ENCODE measurements at regions not wholly inside any gene's neighbourhood (a gene's known extent, or its start where the extent isn't known, plus 50 kb on each side); places are given as distances from the start of the nearest gene placed in this dataset.
A peak's percentile ranks its signal among the peaks of the same experiment; 100 is the strongest.

- Histone ChIP-seq H3K79me1 (replicated peaks; ENCODE audit: low read length, poor library complexity, severe bottlenecking) (no peaks in the 10 kb centered on the region), H3K4me2 (ENCODE audit: low read length, poor library complexity, severe bottlenecking) (no peak overlapping the region), H4K8ac (ENCODE audit: low read length) (no peak overlapping the region), H2AFZ (ENCODE audit: low read depth, low read length) (no peak overlapping the region), H2BK15ac (ENCODE audit: low read depth, poor library complexity, severe bottlenecking) (no peak overlapping the region), H2BK5ac (ENCODE audit: low read depth, low read length, poor library complexity, severe bottlenecking) (no peak overlapping the region), H3K4me3 (ENCODE audit: insufficient read depth in 1 of 2, low read depth in 1 of 2, low read length in 2 of 2) (no peak overlapping the region), H3K18ac (ENCODE audit: low read depth in 1 of 2, low read length in 2 of 2) (no peak overlapping the region), H3K4ac (ENCODE audit: low read depth in 1 of 2, low read length in 2 of 2) (no peak overlapping the region), H3K23ac (ENCODE audit: low read length in 2 of 2) (no peak overlapping the region), H3K36me3 (ENCODE audit: control insufficient read depth in 1 of 2, insufficient read depth in 2 of 2, low read depth in 1 of 2, low read length in 2 of 2) (no peaks in the 10 kb centered on the region), H3K4me1 (ENCODE audit: control insufficient read depth, insufficient read depth, low read depth, low read length) (no peaks in the 10 kb centered on the region), H2BK12ac (ENCODE audit: low read length in 2 of 2) (no peak overlapping the region), H4K91ac (ENCODE audit: low read length) (no peak overlapping the region), H2BK120ac (ENCODE audit: low read depth, low read length) (no peak overlapping the region), H3K14ac (ENCODE audit: low read length in 2 of 2) (no peak overlapping the region), H2AK5ac (ENCODE audit: low read length, severe bottlenecking) (no peak overlapping the region), H3K9me3 (ENCODE audit: control insufficient read depth, low read length) (peaks cover 28% of the 10 kb centered on the region), H3K27me3 (ENCODE audit: control insufficient read depth in 1 of 2, insufficient read depth in 1 of 2, low read length in 2 of 2) (no peaks in the 10 kb centered on the region), H3K27ac (ENCODE audit: low read length, poor library complexity, severe bottlenecking) (no peak overlapping the region), H3K9ac (ENCODE audit: low read length) (no peak overlapping the region)
- no peak for DNase-seq
These were observed 582.1 kb upstream of the JAG1 start for GRCh38 chr20:11255860-11256259.

GRCh38 chr20:11260611-11261010, 586.8 kb upstream of the JAG1 start:
- Histone ChIP-seq H2AFZ (ENCODE audit: low read depth, low read length) (no peak overlapping the region), H3K9me3 (ENCODE audit: control insufficient read depth, low read length) (peaks cover 13% of the 10 kb centered on the region), H3K18ac (ENCODE audit: low read depth in 1 of 2, low read length in 2 of 2) (no peak overlapping the region), H3K79me1 (replicated peaks; ENCODE audit: low read length, poor library complexity, severe bottlenecking) (no peaks in the 10 kb centered on the region), H3K4me2 (ENCODE audit: low read length, poor library complexity, severe bottlenecking) (no peak overlapping the region), H3K36me3 (ENCODE audit: control insufficient read depth in 1 of 2, insufficient read depth in 2 of 2, low read depth in 1 of 2, low read length in 2 of 2) (no peaks in the 10 kb centered on the region), H3K14ac (ENCODE audit: low read length in 2 of 2) (no peak overlapping the region), H4K8ac (ENCODE audit: low read length) (no peak overlapping the region), H3K27ac (ENCODE audit: low read length, poor library complexity, severe bottlenecking) (no peak overlapping the region), H2BK15ac (ENCODE audit: low read depth, poor library complexity, severe bottlenecking) (no peak overlapping the region), H3K9ac (ENCODE audit: low read length) (no peak overlapping the region), H3K23ac (ENCODE audit: low read length in 2 of 2) (no peak overlapping the region), H3K4me1 (ENCODE audit: control insufficient read depth, insufficient read depth, low read depth, low read length) (peaks cover 8% of the 10 kb centered on the region), H2BK5ac (ENCODE audit: low read depth, low read length, poor library complexity, severe bottlenecking) (no peak overlapping the region), H3K27me3 (ENCODE audit: control insufficient read depth in 1 of 2, insufficient read depth in 1 of 2, low read length in 2 of 2) (peaks cover 0 to 1% of the 10 kb centered on the region in 2 experiments), H2AK5ac (ENCODE audit: low read length, severe bottlenecking) (peak overlapping the region; percentile 56), H4K91ac (ENCODE audit: low read length) (no peak overlapping the region), H2BK12ac (ENCODE audit: low read length in 2 of 2) (no peak overlapping the region), H3K4ac (ENCODE audit: low read depth in 1 of 2, low read length in 2 of 2) (no peak overlapping the region), H3K4me3 (ENCODE audit: insufficient read depth in 1 of 2, low read depth in 1 of 2, low read length in 2 of 2) (no peak overlapping the region), H2BK120ac (ENCODE audit: low read depth, low read length) (no peak overlapping the region)
- peak; percentile 50 for DNase-seq
- WGBS = 96% methylated on average over 3 of the region's 3 CpGs

- Histone ChIP-seq H3K4me1 (ENCODE audit: control insufficient read depth, insufficient read depth, low read depth, low read length) (peaks cover 8% of the 10 kb centered on the region), H3K27me3 (ENCODE audit: control insufficient read depth in 1 of 2, insufficient read depth in 1 of 2, low read length in 2 of 2) (peaks cover 0 to 5% of the 10 kb centered on the region in 2 experiments), H3K9me3 (ENCODE audit: control insufficient read depth, low read length) (peaks cover 13% of the 10 kb centered on the region), H4K91ac (ENCODE audit: low read length) (no peak overlapping the region), H3K4ac (ENCODE audit: low read depth in 1 of 2, low read length in 2 of 2) (peak overlapping the region in 1 of 2 experiments; percentile 39), H3K4me3 (ENCODE audit: insufficient read depth in 1 of 2, low read depth in 1 of 2, low read length in 2 of 2) (no peak overlapping the region), H2AFZ (ENCODE audit: low read depth, low read length) (no peak overlapping the region), H2BK12ac (ENCODE audit: low read length in 2 of 2) (peak overlapping the region; percentile 1 to 34), H4K8ac (ENCODE audit: low read length) (no peak overlapping the region), H3K9ac (ENCODE audit: low read length) (peak overlapping the region; percentile 13), H3K36me3 (ENCODE audit: control insufficient read depth in 1 of 2, insufficient read depth in 2 of 2, low read depth in 1 of 2, low read length in 2 of 2) (no peaks in the 10 kb centered on the region), H3K18ac (ENCODE audit: low read depth in 1 of 2, low read length in 2 of 2) (peak overlapping the region in 1 of 2 experiments; percentile 35), H3K14ac (ENCODE audit: low read length in 2 of 2) (peak overlapping the region in 1 of 2 experiments; percentile 0), H3K79me1 (replicated peaks; ENCODE audit: low read length, poor library complexity, severe bottlenecking) (no peaks in the 10 kb centered on the region), H3K23ac (ENCODE audit: low read length in 2 of 2) (no peak overlapping the region), H2BK15ac (ENCODE audit: low read depth, poor library complexity, severe bottlenecking) (no peak overlapping the region), H3K27ac (ENCODE audit: low read length, poor library complexity, severe bottlenecking) (peak overlapping the region; percentile 56), H3K4me2 (ENCODE audit: low read length, poor library complexity, severe bottlenecking) (no peak overlapping the region), H2BK5ac (ENCODE audit: low read depth, low read length, poor library complexity, severe bottlenecking) (no peak overlapping the region), H2BK120ac (ENCODE audit: low read depth, low read length) (peak overlapping the region; percentile 0), H2AK5ac (ENCODE audit: low read length, severe bottlenecking) (no peak overlapping the region)
- peak; percentile 66 for DNase-seq
- 61% methylated on average over 4 of the region's 5 CpGs for WGBS
These were observed 587.8 kb upstream of the JAG1 start for GRCh38 chr20:11261533-11262000.

- Histone ChIP-seq H3K23ac (ENCODE audit: low read length in 2 of 2) (no peak overlapping the region), H3K4ac (ENCODE audit: low read depth in 1 of 2, low read length in 2 of 2) (no peak overlapping the region), H3K27ac (ENCODE audit: low read length, poor library complexity, severe bottlenecking) (peak overlapping the region; percentile 91), H2AK5ac (ENCODE audit: low read length, severe bottlenecking) (no peak overlapping the region), H3K27me3 (ENCODE audit: control insufficient read depth in 1 of 2, insufficient read depth in 1 of 2, low read length in 2 of 2) (peaks cover 0 to 7% of the 10 kb centered on the region in 2 experiments), H3K9ac (ENCODE audit: low read length) (no peak overlapping the region), H3K14ac (ENCODE audit: low read length in 2 of 2) (no peak overlapping the region), H4K91ac (ENCODE audit: low read length) (no peak overlapping the region), H2BK120ac (ENCODE audit: low read depth, low read length) (no peak overlapping the region), H3K79me1 (replicated peaks; ENCODE audit: low read length, poor library complexity, severe bottlenecking) (no peaks in the 10 kb centered on the region), H2BK12ac (ENCODE audit: low read length in 2 of 2) (no peak overlapping the region), H3K18ac (ENCODE audit: low read depth in 1 of 2, low read length in 2 of 2) (no peak overlapping the region), H4K8ac (ENCODE audit: low read length) (no peak overlapping the region), H3K4me2 (ENCODE audit: low read length, poor library complexity, severe bottlenecking) (no peak overlapping the region), H2AFZ (ENCODE audit: low read depth, low read length) (no peak overlapping the region), H3K4me1 (ENCODE audit: control insufficient read depth, insufficient read depth, low read depth, low read length) (peaks cover 17% of the 10 kb centered on the region), H3K9me3 (ENCODE audit: control insufficient read depth, low read length) (no peaks in the 10 kb centered on the region), H3K4me3 (ENCODE audit: insufficient read depth in 1 of 2, low read depth in 1 of 2, low read length in 2 of 2) (no peak overlapping the region), H2BK15ac (ENCODE audit: low read depth, poor library complexity, severe bottlenecking) (no peak overlapping the region), H2BK5ac (ENCODE audit: low read depth, low read length, poor library complexity, severe bottlenecking) (no peak overlapping the region), H3K36me3 (ENCODE audit: control insufficient read depth in 1 of 2, insufficient read depth in 2 of 2, low read depth in 1 of 2, low read length in 2 of 2) (no peaks in the 10 kb centered on the region)
- 87% methylated on average over 3 of the region's 3 CpGs for WGBS
- DNase-seq = no peak
These were observed 592.8 kb upstream of the JAG1 start for GRCh38 chr20:11266571-11266970.

Data from mesenchymal stem cell (in vitro differentiated cells and primary cell).